ENCODE measurements at regions not wholly inside any gene's neighbourhood (a gene's known extent, or its start where the extent isn't known, plus 50 kb on each side); places are given as distances from the start of the nearest gene placed in this dataset.

- Mint-ChIP-seq H3K27me3 (no peaks in the 10 kb centered on the region), H3K4me3 (no peak overlapping the region), H3K36me3 (ENCODE audit: low read depth) (peaks cover 53% of the 10 kb centered on the region), H3K4me1 (ENCODE audit: low read depth) (peaks cover 51% of the 10 kb centered on the region), H3K9me3 (no peaks in the 10 kb centered on the region), H3K27ac (peak overlapping the region; percentile 50)
- CTCF ChIA-PET = no interaction called here
- Histone ChIP-seq H3K36me3 (ENCODE audit: insufficient read depth, low read length) (peaks cover 33% of the 10 kb centered on the region), H3K4me3 (ENCODE audit: low read length) (no peak overlapping the region), H3K4me1 (ENCODE audit: insufficient read depth, low read length) (peaks cover 25% of the 10 kb centered on the region), H3K27me3 (ENCODE audit: control insufficient read depth in 1 of 2, insufficient read depth in 2 of 2, low read length in 2 of 2) (no peaks in the 10 kb centered on the region), H3K27ac (ENCODE audit: low read depth in 1 of 2, low read length in 2 of 2) (no peak overlapping the region), H3K9me3 (ENCODE audit: control insufficient read depth in 1 of 2, insufficient read depth in 1 of 2, low read length in 2 of 2) (no peaks in the 10 kb centered on the region)
- ATAC-seq (ENCODE audit: poor library complexity) (no peak), DNase-seq (peak in 3 of 14 experiments; percentile 39 to 78 (median 67))
- intact Hi-C loops (cut with DNase I, micrococcal nuclease) = no loop called here
- POLR2A ChIA-PET = no interaction called here
- TF ChIP-seq CTCF (IDR thresholded peaks at IDR 0.05) = no peak
Measured at GRCh38 chr6:11323666-11324452, 91.4 kb upstream of the NEDD9 start.

GRCh38 chr6:11322252-11322885, 89.9 kb upstream of the NEDD9 start:
- POLR2A ChIA-PET = interaction anchor here (1.2 kb wide), 1 partner anchor 90 kb away, joined by 4 read pairs; the partner anchor contains the start of gene NEDD9
- no peak overlapping the region for H3K27ac ChIP-seq (ENCODE audit: low read depth in 1 of 2, low read length in 2 of 2)

GRCh38 chr6:11320914-11321597, 88.6 kb upstream of the NEDD9 start:
- no peaks in the 10 kb centered on the region for H3K27me3 Mint-ChIP-seq
- H3K36me3 ChIP-seq (ENCODE audit: insufficient read depth, low read length) = peaks cover 15% of the 10 kb centered on the region
- no peak overlapping the region for H3K4me3 Mint-ChIP-seq
- no peak overlapping the region for H3K27ac ChIP-seq (ENCODE audit: low read depth in 1 of 2, low read length in 2 of 2)
- ChIA-PET CTCF (no interaction called here), POLR2A (no interaction called here)
- intact Hi-C loops (cut with DNase I, micrococcal nuclease) = no loop called here
- no peaks in the 10 kb centered on the region for H3K9me3 ChIP-seq (ENCODE audit: control insufficient read depth in 1 of 2, insufficient read depth in 1 of 2, low read length in 2 of 2)
- H3K4me1 ChIP-seq (ENCODE audit: insufficient read depth, low read length) = peaks cover 37% of the 10 kb centered on the region
- H3K4me1 Mint-ChIP-seq (ENCODE audit: low read depth) = peaks cover 49% of the 10 kb centered on the region
- TF ChIP-seq CTCF (IDR thresholded peaks at IDR 0.05) = no peak
- H3K36me3 Mint-ChIP-seq (ENCODE audit: low read depth) = peaks cover 53% of the 10 kb centered on the region
- H3K4me3 ChIP-seq (ENCODE audit: low read length) = no peak overlapping the region
- no peaks in the 10 kb centered on the region for H3K9me3 Mint-ChIP-seq
- no peak overlapping the region for H3K27ac Mint-ChIP-seq
- ATAC-seq (ENCODE audit: poor library complexity) = no peak
- DNase-seq = no peak
- H3K27me3 ChIP-seq (ENCODE audit: control insufficient read depth in 1 of 2, insufficient read depth in 2 of 2, low read length in 2 of 2) = no peaks in the 10 kb centered on the region

More at GRCh38 chr6:11322252-11322885, 89.9 kb upstream of the NEDD9 start:
- CTCF ChIA-PET = no interaction called here
- H3K27ac Mint-ChIP-seq = no peak overlapping the region
- H3K4me3 Mint-ChIP-seq = no peak overlapping the region
- ATAC-seq (ENCODE audit: poor library complexity) = no peak
- H3K27me3 Mint-ChIP-seq = no peaks in the 10 kb centered on the region
- Histone ChIP-seq H3K9me3 (ENCODE audit: control insufficient read depth in 1 of 2, insufficient read depth in 1 of 2, low read length in 2 of 2) (no peaks in the 10 kb centered on the region), H3K36me3 (ENCODE audit: insufficient read depth, low read length) (peaks cover 21% of the 10 kb centered on the region), H3K4me1 (ENCODE audit: insufficient read depth, low read length) (peaks cover 37% of the 10 kb centered on the region), H3K27me3 (ENCODE audit: control insufficient read depth in 1 of 2, insufficient read depth in 2 of 2, low read length in 2 of 2) (no peaks in the 10 kb centered on the region), H3K4me3 (ENCODE audit: low read length) (no peak overlapping the region)
- intact Hi-C loops (cut with DNase I, micrococcal nuclease) = no loop called here
- H3K4me1 Mint-ChIP-seq (ENCODE audit: low read depth) = peaks cover 58% of the 10 kb centered on the region
- no peak for DNase-seq
- TF ChIP-seq CTCF (IDR thresholded peaks at IDR 0.05) = no peak
- peaks cover 51% of the 10 kb centered on the region for H3K36me3 Mint-ChIP-seq (ENCODE audit: low read depth)
- H3K9me3 Mint-ChIP-seq = no peaks in the 10 kb centered on the region
